SK-N-SH (cell line): ENCODE measurements at regions not wholly inside any gene's neighbourhood (a gene's known extent, or its start where the extent isn't known, plus 50 kb on each side); places are given as distances from the start of the nearest gene placed in this dataset.

Experiments used
- CTCF ChIP-seq: fragments of 200-600 bp; sonication (generic); IDR thresholded peaks from 2 replicates; pipeline ENCODE4 v1.6.1; 2017; ENCODE audit warnings: antibody characterized with exemption, mild to moderate bottlenecking, moderate library complexity
- ELF1 ChIP-seq: IDR thresholded peaks from 2 replicates; pipeline ENCODE4 v1.4.0; 2012
- EP300 ChIP-seq, 2 experiments: IDR thresholded peaks; 2 replicates each; pipeline versions ENCODE4 v1.4.0 to v1.6.1; 2012; ENCODE audit warnings: borderline replicate concordance in 1 of 2, low read depth in 1 of 2, low read length in 1 of 2
- EZH2phosphoT487 ChIP-seq: fragments of 200-600 bp; sonication (generic); IDR thresholded peaks from 2 replicates; pipeline ENCODE4 v1.6.1; 2017; ENCODE audit warnings: low read depth, mixed run types, mild to moderate bottlenecking, antibody characterized with exemption, moderate library complexity, borderline replicate concordance
- FOSL2 ChIP-seq: IDR thresholded peaks from 2 replicates; pipeline ENCODE4 v1.4.0; 2012; ENCODE audit warnings: low read depth, mild to moderate bottlenecking, moderate library complexity, borderline replicate concordance
- MAX ChIP-seq: IDR thresholded peaks from 2 replicates; pipeline ENCODE4 v1.4.0; 2012; ENCODE audit warnings: low read depth
- MEF2A ChIP-seq: IDR thresholded peaks from 2 replicates; pipeline ENCODE4 v1.4.0; 2012; ENCODE audit warnings: low read depth, borderline replicate concordance
- NFIC ChIP-seq: IDR thresholded peaks from 2 replicates; pipeline ENCODE4 v1.4.0; 2012; ENCODE audit warnings: borderline replicate concordance
- RAD21 ChIP-seq: IDR thresholded peaks from 2 replicates; pipeline ENCODE4 v1.6.1; 2012; ENCODE audit warnings: mild to moderate bottlenecking, low read length
- RFX5 ChIP-seq: IDR thresholded peaks from 2 replicates; pipeline ENCODE4 v1.6.1; 2012; ENCODE audit warnings: mild to moderate bottlenecking, improper control_type of control experiment, low read length
- RXRA ChIP-seq: IDR thresholded peaks from 2 replicates; pipeline ENCODE4 v1.4.0; 2012; ENCODE audit warnings: low read depth, mild to moderate bottlenecking, borderline replicate concordance
- TAF1 ChIP-seq: IDR thresholded peaks from 2 replicates; pipeline ENCODE4 v1.6.1; 2012; ENCODE audit warnings: low read depth, mild to moderate bottlenecking, low read length, moderate library complexity, borderline replicate concordance
- YY1 ChIP-seq: IDR thresholded peaks from 2 replicates; pipeline ENCODE4 v1.4.0; 2012; ENCODE audit warnings: low read depth, mild to moderate bottlenecking
- TF ChIP-seq, protein P1 (sequence below): fragments of 150-350 bp; IDR thresholded peaks from 2 replicates; pipeline ENCODE4 v1.6.1; 2017; ENCODE audit warnings: antibody characterized with exemption, low read length, low read depth, borderline replicate concordance

GRCh38 chr4:126752126-126752525, 880.6 kb upstream of the INTU start:
- no peak for TF ChIP-seq NFIC
- TF ChIP-seq CTCF = no peak
- no peak for TF ChIP-seq RAD21
- no peak for TF ChIP-seq ELF1
- no peak for TF ChIP-seq MAX
- no peak for TF ChIP-seq YY1
- TF ChIP-seq EZH2phosphoT487 = no peak
- TF ChIP-seq FOSL2 = no peak
- TF ChIP-seq RXRA = no peak
- TF ChIP-seq MEF2A = no peak
- TF ChIP-seq, protein P1, sequence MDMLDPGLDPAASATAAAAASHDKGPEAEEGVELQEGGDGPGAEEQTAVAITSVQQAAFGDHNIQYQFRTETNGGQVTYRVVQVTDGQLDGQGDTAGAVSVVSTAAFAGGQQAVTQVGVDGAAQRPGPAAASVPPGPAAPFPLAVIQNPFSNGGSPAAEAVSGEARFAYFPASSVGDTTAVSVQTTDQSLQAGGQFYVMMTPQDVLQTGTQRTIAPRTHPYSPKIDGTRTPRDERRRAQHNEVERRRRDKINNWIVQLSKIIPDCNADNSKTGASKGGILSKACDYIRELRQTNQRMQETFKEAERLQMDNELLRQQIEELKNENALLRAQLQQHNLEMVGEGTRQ = no peak
- no peak for TF ChIP-seq EP300 (IDR thresholded peaks at IDR 0.05; ENCODE audit: borderline replicate concordance in 1 of 2, low read depth in 1 of 2, low read length in 1 of 2)
- no peak for TF ChIP-seq RFX5
- TF ChIP-seq TAF1 = no peak
